Activated CD4-positive, alpha-beta T cell treated with anti-CD3 and anti-CD28 coated beads, Interleukin-2, amount 10 ng/mL, durations not matched to agents 7 days and 5 days (primary cell): ENCODE measurements at regions not wholly inside any gene's neighbourhood (a gene's known extent, or its start where the extent isn't known, plus 50 kb on each side); places are given as distances from the start of the nearest gene placed in this dataset.
"Not testable (repeated sequence)": the region's sequence is repeated elsewhere in the genome, so short reads cannot be mapped to it uniquely, and the experiment has no call there.

ENCODE experiments used
- CTCF ChIA-PET: fragments of 350-600 bp; sonication (Branson Sonifier 250); formaldehyde crosslinking; loops from one replicate; lab custom pipeline; 2021; ENCODE audit warnings: antibody characterized with exemption; lab: Charles Lee
- POLR2A ChIA-PET: fragments of 350-600 bp; sonication (Branson Sonifier 250); formaldehyde crosslinking; loops from one replicate; lab custom pipeline; 2021; ENCODE audit warnings: antibody characterized with exemption; lab: Charles Lee
- DNase-seq: peaks from one replicate; pipeline ENCODE4 v3.0.0-alpha.2; 2020
- H3K27ac Mint-ChIP-seq: one replicate; pipeline ENCODE4 v1.8.0; 2021; ENCODE audit warnings: mild to moderate bottlenecking, moderate library complexity, mixed read lengths
- H3K27me3 Mint-ChIP-seq: one replicate; pipeline ENCODE4 v1.8.0; 2021; ENCODE audit warnings: mixed read lengths
- H3K36me3 Mint-ChIP-seq: one replicate; pipeline ENCODE4 v1.8.0; 2021; ENCODE audit warnings: low read depth, mixed read lengths
- H3K4me1 Mint-ChIP-seq: one replicate; pipeline ENCODE4 v1.8.0; 2021; ENCODE audit warnings: mixed read lengths
- H3K4me3 Mint-ChIP-seq: one replicate; pipeline ENCODE4 v1.8.0; 2021; ENCODE audit warnings: mild to moderate bottlenecking, moderate library complexity, mixed read lengths
- H3K9me3 Mint-ChIP-seq: one replicate; pipeline ENCODE4 v1.8.0; 2021; ENCODE audit warnings: mixed read lengths

DNA sequence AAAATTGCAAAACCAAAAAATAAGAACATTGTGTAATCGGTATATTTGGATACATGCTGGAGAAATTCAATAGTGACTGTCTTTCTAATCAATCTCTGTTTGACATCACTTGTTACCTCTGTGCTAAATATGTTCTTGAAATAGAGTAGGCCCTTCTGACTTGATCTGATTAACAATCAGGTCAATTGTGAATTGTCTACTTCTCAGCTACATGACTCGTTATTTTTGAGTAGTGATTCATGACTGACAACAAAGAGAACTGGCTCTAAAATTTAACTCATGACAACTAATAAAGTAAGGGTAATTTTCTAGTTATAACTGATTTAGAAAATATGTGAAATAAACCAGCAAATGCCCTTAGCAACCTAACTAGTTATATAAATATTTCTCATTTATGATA lies 312.1 kb downstream of the TMX3 start:
- H3K27ac Mint-ChIP-seq, result no peak overlapping the region
- ChIA-PET POLR2A (no interaction called here), CTCF (no interaction called here)
- DNase-seq, result no peak
- no peaks in the 10 kb centered on the region for H3K9me3 Mint-ChIP-seq
- H3K27me3 Mint-ChIP-seq, result no peaks in the 10 kb centered on the region
- no peak overlapping the region for H3K4me3 Mint-ChIP-seq
- no peaks in the 10 kb centered on the region for H3K36me3 Mint-ChIP-seq
- no peaks in the 10 kb centered on the region for H3K4me1 Mint-ChIP-seq

DNA sequence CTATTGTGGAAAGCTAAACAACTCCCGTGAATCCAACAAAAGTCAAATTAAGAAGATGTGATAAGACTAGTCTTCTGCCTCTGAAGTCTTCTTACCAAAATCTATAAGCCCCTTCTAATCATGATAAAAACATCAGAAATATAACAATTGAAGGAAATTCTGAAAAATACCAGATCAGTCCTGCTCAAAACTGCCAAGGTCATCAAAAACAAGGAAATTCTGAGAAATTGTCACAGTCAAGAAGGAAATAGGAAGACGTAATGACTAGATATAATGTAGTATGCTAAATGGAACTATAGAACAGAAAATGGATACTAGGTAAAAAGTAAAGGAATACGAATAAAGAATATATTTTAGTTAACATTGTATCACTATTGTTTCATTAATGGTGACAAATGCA lies 314.0 kb downstream of the TMX3 start:
- Mint-ChIP-seq H3K9me3 (no peaks in the 10 kb centered on the region), H3K36me3 (no peaks in the 10 kb centered on the region), H3K4me1 (no peaks in the 10 kb centered on the region), H3K4me3 (no peak overlapping the region), H3K27ac (no peak overlapping the region), H3K27me3 (no peaks in the 10 kb centered on the region)
- CTCF ChIA-PET, result no interaction called here
- POLR2A ChIA-PET, result no interaction called here
- no peak for DNase-seq

DNA sequence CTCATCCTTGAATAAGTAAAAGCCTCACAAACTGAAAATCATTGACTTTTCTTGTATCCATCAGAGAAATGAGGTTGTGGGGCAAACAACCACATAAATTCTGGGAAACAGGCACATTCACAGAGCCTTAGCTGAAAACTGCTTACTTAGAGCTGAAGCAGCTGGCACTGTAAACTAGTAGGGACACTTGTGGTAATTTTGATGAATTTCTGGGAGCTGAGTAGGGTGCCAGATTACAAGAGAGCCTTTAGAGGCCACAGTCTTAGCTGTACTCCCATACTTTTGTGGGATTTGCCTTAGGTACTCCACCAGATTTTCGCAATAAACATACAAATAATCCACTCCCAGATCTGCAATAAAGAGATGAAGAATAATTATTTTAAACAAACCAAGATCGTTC lies 315.2 kb downstream of the TMX3 start:
- no peak for DNase-seq
- Mint-ChIP-seq H3K27ac (no peak overlapping the region), H3K9me3 (no peaks in the 10 kb centered on the region), H3K4me1 (no peaks in the 10 kb centered on the region), H3K4me3 (no peak overlapping the region), H3K27me3 (no peaks in the 10 kb centered on the region), H3K36me3 (no peaks in the 10 kb centered on the region)
- ChIA-PET POLR2A (no interaction called here), CTCF (no interaction called here)

DNA sequence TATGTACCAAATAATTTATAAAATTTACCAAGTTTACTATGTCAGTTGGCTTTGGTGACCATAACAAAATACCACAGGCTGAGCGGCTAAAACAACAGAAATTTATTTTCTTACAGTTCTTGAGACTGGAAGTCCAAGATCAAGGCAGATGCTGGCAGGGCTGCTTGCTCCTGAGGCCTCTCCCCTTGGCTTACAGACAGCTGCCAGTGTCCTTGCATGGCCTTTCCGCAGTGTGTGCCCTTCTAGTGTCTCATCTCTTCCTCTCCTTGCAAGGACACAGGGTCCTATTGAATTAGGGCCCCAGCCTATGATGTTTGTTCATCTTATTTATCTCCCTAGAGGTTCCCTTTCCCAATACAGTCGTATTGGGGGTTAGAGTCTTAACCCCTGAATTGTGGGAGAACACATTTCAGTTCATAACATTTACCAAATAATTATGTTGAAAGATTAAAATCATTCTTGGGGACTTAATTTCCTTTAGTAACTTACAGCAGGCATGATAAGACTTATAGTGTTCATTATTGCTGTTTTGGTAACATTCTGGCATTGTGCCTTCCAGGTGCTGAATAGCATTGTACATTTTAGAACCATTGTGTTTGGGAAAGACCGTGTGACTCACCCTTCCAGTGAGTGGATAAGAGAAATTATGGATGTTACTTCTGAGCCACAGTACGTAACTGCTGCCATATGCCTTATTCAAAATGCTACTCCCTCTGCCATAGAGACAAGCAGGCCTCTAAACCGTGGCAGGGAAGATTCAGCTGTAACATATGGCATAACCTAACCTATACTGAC lies 317.5 kb downstream of the TMX3 start:
- no peaks in the 10 kb centered on the region for H3K27me3 Mint-ChIP-seq
- no peaks in the 10 kb centered on the region for H3K36me3 Mint-ChIP-seq
- no peak overlapping the region for H3K27ac Mint-ChIP-seq
- no peak for DNase-seq
- H3K4me3 Mint-ChIP-seq, result no peak overlapping the region
- H3K4me1 Mint-ChIP-seq, result no peaks in the 10 kb centered on the region
- CTCF ChIA-PET, result no interaction called here
- POLR2A ChIA-PET, result no interaction called here
- no peaks in the 10 kb centered on the region for H3K9me3 Mint-ChIP-seq

DNA sequence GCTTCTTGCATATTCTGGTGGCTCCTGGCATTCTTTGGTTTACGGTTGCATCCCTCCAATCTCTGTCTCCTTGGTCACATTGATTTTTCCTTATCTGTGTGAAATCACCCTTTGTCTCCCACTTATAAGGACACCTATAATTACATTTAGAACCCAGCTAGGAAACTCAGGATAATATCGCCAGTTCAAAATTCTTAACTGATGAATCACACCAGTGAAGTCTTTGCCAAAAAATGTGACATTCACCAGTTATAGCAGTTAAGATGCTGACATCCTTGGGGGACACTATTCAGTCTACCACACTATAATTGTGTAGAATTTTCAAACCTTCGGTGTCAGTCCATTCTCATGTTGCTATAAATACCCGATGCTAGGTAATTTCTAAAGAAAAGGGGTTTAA lies 320.2 kb downstream of the TMX3 start:
- Mint-ChIP-seq H3K9me3 (no peaks in the 10 kb centered on the region), H3K4me1 (no peaks in the 10 kb centered on the region), H3K27ac (no peak overlapping the region), H3K4me3 (no peak overlapping the region), H3K27me3 (no peaks in the 10 kb centered on the region), H3K36me3 (no peaks in the 10 kb centered on the region)
- DNase-seq, result no peak
- CTCF ChIA-PET, result no interaction called here
- POLR2A ChIA-PET, result no interaction called here

DNA sequence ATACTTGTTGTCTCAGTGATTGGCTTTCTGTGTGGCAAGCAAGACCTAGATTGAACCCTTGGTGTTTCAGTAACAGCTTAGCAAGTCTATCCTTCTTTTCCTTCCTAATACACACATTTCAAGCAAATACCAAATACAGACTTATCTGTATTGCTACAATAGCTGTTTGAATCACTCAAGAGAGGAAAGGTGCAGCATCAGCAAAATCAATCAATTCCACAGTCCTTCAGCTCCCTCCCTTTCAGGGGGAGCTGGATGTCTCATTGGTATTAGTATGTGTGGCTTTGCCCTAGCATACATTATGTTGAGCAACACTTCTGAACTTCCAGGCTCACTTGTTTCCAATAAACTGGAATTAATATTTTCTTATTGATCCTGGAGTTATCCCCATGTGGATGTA lies 323.1 kb downstream of the TMX3 start:
- no peaks in the 10 kb centered on the region for H3K4me1 Mint-ChIP-seq
- no peaks in the 10 kb centered on the region for H3K27me3 Mint-ChIP-seq
- H3K4me3 Mint-ChIP-seq, result no peak overlapping the region
- ChIA-PET CTCF (interaction anchor here (0.6 kb wide), 1 partner anchor 77 kb away, joined by 3 read pairs; no protein-coding TSS in a partner anchor), POLR2A (no interaction called here)
- H3K27ac Mint-ChIP-seq, result no peak overlapping the region
- no peaks in the 10 kb centered on the region for H3K36me3 Mint-ChIP-seq
- no peak for DNase-seq
- no peaks in the 10 kb centered on the region for H3K9me3 Mint-ChIP-seq

DNA sequence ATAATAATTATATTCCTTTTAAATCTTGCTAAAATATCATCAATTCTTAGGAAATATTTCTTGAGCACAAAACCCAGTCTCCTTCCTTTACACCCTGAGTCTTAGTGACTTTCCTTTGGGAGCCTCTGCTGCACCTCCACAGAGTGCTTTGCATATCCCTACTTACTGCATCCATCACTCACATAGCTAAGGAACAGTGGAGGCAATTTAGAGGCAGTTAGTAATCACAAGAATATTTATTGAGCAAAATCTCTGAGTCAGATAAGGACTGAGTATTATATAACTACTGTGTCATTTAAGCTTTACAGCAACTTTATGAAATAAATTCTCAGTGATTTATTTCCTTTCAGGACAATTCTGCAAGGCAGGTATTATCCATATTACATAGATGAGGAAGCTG lies 327.7 kb downstream of the TMX3 start:
- Mint-ChIP-seq H3K36me3 (no peaks in the 10 kb centered on the region), H3K4me1 (no peaks in the 10 kb centered on the region), H3K4me3 (no peak overlapping the region), H3K27ac (no peak overlapping the region), H3K27me3 (no peaks in the 10 kb centered on the region), H3K9me3 (no peaks in the 10 kb centered on the region)
- ChIA-PET CTCF (no interaction called here), POLR2A (no interaction called here)
- DNase-seq, result no peak

DNA sequence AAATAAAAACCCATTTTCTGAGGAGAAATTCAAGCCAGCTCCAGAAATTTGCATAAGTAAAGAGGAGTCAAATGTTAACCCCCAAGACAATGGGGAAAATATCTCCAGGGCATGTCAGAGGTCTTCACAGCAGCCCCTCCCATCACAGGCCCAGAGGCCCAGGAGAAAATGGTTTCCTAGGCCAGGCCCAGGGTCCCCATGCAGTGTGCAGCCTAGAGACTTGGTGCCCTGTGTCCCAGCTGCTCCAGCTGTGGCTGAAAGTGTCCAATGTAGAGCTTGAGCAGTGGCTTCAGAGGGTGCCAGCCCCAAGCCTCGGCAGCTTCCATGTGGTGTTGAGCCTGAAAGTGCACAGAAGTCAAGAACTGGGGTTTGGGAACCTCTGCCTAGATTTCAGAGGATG lies 330.9 kb downstream of the TMX3 start:
- H3K4me3 Mint-ChIP-seq, H3K27ac Mint-ChIP-seq, H3K36me3 Mint-ChIP-seq, DNase-seq, H3K9me3 Mint-ChIP-seq, POLR2A ChIA-PET, H3K4me1 Mint-ChIP-seq, CTCF ChIA-PET, H3K27me3 Mint-ChIP-seq: not testable (repeated sequence)

DNA sequence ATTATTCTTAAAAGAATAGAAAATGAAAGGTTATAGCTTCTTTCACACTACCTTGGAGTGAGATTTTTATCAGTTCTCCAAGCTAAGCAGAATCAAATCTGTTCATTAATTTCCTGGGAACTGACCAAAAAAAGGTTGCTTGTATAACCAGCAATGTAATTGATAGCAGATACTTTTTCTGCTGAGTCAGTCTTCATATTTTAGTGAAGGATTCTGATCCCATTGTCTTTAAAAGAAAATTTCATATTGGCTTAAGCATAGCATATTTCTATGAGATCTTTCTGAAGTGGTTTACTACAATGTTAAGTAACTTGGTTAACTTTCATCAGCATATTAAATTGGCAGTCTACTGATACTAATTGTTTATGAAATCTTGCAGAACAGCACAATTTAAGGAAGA lies 338.0 kb downstream of the TMX3 start:
- H3K4me3 Mint-ChIP-seq, result no peak overlapping the region
- ChIA-PET POLR2A (no interaction called here), CTCF (no interaction called here)
- H3K27me3 Mint-ChIP-seq, result no peaks in the 10 kb centered on the region
- no peaks in the 10 kb centered on the region for H3K36me3 Mint-ChIP-seq
- no peak overlapping the region for H3K27ac Mint-ChIP-seq
- no peak for DNase-seq
- H3K4me1 Mint-ChIP-seq, result no peaks in the 10 kb centered on the region
- H3K9me3 Mint-ChIP-seq, result no peaks in the 10 kb centered on the region

DNA sequence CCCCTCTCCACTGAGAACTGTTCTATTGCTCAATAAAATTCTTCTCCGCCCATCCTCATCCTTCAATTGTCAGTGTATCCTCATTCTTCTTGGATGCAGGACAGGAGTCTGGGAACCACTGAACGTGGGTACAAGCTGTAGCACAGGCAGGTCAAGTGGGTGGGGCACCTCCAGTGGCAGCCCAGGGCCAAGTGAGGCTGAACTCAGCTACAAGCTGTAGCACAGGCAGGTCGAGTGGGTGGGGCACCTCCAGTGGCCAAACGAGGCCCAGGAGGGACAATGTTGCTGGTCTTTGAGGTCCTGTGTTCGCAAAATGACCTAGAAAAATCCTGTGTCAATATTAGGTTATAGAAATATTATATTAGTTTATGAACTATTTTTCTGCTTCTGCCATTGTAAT lies 352.0 kb downstream of the TMX3 start:
- no peaks in the 10 kb centered on the region for H3K27me3 Mint-ChIP-seq
- no peaks in the 10 kb centered on the region for H3K36me3 Mint-ChIP-seq
- DNase-seq, result no peak
- no peaks in the 10 kb centered on the region for H3K4me1 Mint-ChIP-seq
- H3K4me3 Mint-ChIP-seq, result no peak overlapping the region
- H3K9me3 Mint-ChIP-seq, result peaks cover 3% of the 10 kb centered on the region
- ChIA-PET CTCF (no interaction called here), POLR2A (no interaction called here)
- no peak overlapping the region for H3K27ac Mint-ChIP-seq

DNA sequence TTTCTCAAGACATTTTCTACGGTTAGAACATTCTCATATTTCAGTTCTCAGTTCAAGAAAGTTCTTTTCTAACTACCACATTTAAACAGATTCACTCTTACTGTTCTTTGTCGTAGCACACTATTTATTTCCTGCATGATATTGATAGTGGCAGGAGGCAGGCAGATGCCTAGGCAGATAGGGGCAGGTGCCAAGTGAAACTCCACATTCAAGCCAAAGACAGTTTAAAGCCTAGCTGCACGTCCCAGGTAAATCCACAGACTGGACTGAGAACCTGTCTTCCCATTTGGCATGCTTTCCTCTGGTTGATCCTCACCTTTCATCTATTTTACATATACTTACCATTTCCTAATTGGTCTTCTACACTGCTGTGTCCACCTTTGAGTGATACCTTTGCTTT lies 359.3 kb downstream of the TMX3 start:
- H3K27ac Mint-ChIP-seq, result no peak overlapping the region
- H3K9me3 Mint-ChIP-seq, result peaks cover 10% of the 10 kb centered on the region
- DNase-seq, result no peak
- no peaks in the 10 kb centered on the region for H3K36me3 Mint-ChIP-seq
- ChIA-PET CTCF (no interaction called here), POLR2A (no interaction called here)
- H3K4me3 Mint-ChIP-seq, result no peak overlapping the region
- H3K27me3 Mint-ChIP-seq, result no peaks in the 10 kb centered on the region
- H3K4me1 Mint-ChIP-seq, result no peaks in the 10 kb centered on the region

DNA sequence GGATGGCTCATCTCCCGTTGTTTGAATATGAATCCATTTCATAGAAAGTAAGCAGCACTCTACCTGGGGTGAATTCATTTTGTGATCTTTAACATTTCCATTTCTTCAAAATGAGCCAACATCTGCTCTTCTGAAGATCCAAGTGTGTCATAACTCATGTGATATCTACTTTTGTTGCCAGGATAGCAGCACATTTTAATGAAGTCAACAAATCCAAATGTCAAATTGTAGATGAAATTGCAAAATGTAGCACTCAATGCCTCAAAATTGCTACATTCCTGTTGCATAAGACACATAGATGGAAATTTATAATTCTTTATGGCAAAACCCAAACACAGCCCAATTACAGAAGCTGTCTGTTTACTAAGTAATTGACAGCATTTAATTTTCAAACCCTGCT lies 360.7 kb downstream of the TMX3 start:
- Mint-ChIP-seq H3K4me1 (no peaks in the 10 kb centered on the region), H3K4me3 (no peak overlapping the region), H3K27me3 (no peaks in the 10 kb centered on the region), H3K9me3 (peaks cover 11% of the 10 kb centered on the region), H3K36me3 (no peaks in the 10 kb centered on the region), H3K27ac (no peak overlapping the region)
- ChIA-PET CTCF (no interaction called here), POLR2A (no interaction called here)
- DNase-seq, result no peak

DNA sequence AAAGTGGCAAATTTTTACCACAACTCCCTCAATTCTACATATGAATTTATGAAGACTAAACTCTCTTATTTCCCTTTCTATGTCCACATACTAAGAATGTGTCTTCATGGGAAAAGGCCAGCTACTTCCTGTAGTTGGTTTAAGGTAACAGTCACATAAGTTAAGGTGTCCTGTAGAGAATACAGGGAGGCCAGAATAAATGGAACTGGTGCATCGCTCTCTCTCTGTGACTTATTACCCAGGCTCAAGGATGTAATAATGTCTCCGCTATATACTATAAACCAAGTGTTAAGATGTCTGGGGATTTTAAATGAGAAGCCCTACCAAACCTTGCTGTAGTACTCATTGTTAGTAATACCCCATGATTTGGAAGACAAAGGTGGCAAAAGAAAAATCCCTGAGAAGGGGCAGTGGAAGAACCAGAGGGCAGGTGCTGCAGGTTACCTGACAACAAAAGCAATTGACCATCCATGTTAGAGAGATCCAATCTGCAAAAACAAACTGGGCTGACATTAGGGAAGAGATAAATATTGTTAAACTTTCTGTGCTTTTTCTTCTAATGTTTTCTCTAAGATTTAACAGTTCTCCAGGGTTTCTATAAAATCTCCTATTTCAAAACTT lies 372.8 kb downstream of the TMX3 start:
- H3K36me3 Mint-ChIP-seq, result no peaks in the 10 kb centered on the region
- no peak overlapping the region for H3K27ac Mint-ChIP-seq
- CTCF ChIA-PET, result no interaction called here
- no peak overlapping the region for H3K4me3 Mint-ChIP-seq
- H3K4me1 Mint-ChIP-seq, result no peaks in the 10 kb centered on the region
- POLR2A ChIA-PET, result no interaction called here
- H3K27me3 Mint-ChIP-seq, result no peaks in the 10 kb centered on the region
- DNase-seq, result no peak
- no peaks in the 10 kb centered on the region for H3K9me3 Mint-ChIP-seq

DNA sequence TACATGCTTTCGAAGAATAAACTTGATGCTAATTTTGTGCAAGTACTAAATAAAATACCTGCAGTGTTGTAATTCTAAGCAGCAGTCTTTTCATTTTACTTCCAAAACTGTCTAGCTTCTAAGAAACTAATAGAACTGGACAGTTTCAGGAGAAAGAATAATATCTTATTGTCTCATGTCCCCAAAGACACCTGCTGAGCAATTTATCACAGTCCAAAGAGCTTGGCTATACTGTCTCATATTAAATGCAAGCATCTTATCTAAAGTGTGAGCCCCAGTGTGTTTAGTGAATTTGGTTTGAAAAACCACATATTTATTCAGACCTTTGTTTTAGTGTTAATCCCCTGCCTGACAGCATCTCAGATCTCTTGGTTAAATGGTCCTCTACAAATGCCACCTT lies 374.3 kb downstream of the TMX3 start:
- POLR2A ChIA-PET, result no interaction called here
- CTCF ChIA-PET, result no interaction called here
- Mint-ChIP-seq H3K27ac (no peak overlapping the region), H3K36me3 (no peaks in the 10 kb centered on the region), H3K4me1 (no peaks in the 10 kb centered on the region), H3K9me3 (no peaks in the 10 kb centered on the region), H3K4me3 (no peak overlapping the region), H3K27me3 (no peaks in the 10 kb centered on the region)
- no peak for DNase-seq
